Natural killer cell (primary cell): ENCODE measurements at regions not wholly inside any gene's neighbourhood (a gene's known extent, or its start where the extent isn't known, plus 50 kb on each side); places are given as distances from the start of the nearest gene placed in this dataset.

Experiments used
- ATAC-seq, 3 donors: fragments of 150-1000 bp in 2 of 3; fragments of 200-7000 bp in 1 of 3; cut with Tn5 transposase; 1 replicate in 1 of 3; 2 replicates in 2 of 3; pipeline ENCODE4 v1.10.0; 2021; ENCODE audit warnings: mild to moderate bottlenecking in 2 of 3, moderate library complexity in 2 of 3
- DNase-seq, 2 donors: peaks; one replicate each; pipeline versions ENCODE4 v3.0.0 to v3.0.0-alpha.2; 2013 to 2021; ENCODE audit warnings: mixed read lengths in 1 of 2
- H3K27ac ChIP-seq: one replicate; pipeline ENCODE4 v1.5.1; 2013; ENCODE audit warnings: mild to moderate bottlenecking, low read length
- H3K27me3 ChIP-seq: one replicate; pipeline ENCODE4 v1.6.1; 2013; ENCODE audit warnings: low read length; ENCODE audit not compliant: control insufficient read depth, insufficient read depth
- H3K36me3 ChIP-seq: one replicate; pipeline ENCODE4 v1.6.1; 2013; ENCODE audit warnings: low read length; ENCODE audit not compliant: control insufficient read depth, insufficient read depth
- H3K4me1 ChIP-seq: one replicate; pipeline ENCODE4 v1.6.1; 2013; ENCODE audit warnings: low read length; ENCODE audit not compliant: control insufficient read depth, insufficient read depth
- H3K4me3 ChIP-seq: one replicate; pipeline ENCODE4 v1.5.1; 2013; ENCODE audit warnings: low read length
- H3K9me3 ChIP-seq: one replicate; pipeline ENCODE4 v1.6.1; 2013; ENCODE audit warnings: low read length; ENCODE audit not compliant: control insufficient read depth, insufficient read depth
- H3K27ac Mint-ChIP-seq, 2 donors: one replicate each; pipeline ENCODE4 v1.8.0; 2022; ENCODE audit warnings: mild to moderate bottlenecking in 2 of 2, mixed read lengths in 2 of 2, moderate library complexity in 1 of 2
- H3K27me3 Mint-ChIP-seq, 2 donors: one replicate each; pipeline ENCODE4 v1.8.0; 2022; ENCODE audit warnings: low read depth in 2 of 2, mixed read lengths in 2 of 2
- H3K36me3 Mint-ChIP-seq: one replicate; pipeline ENCODE4 v1.8.0; 2022; ENCODE audit warnings: mixed read lengths
- H3K4me1 Mint-ChIP-seq, 2 donors: one replicate each; pipeline ENCODE4 v1.8.0; 2022; ENCODE audit warnings: mixed read lengths in 2 of 2
- H3K4me3 Mint-ChIP-seq: one replicate; pipeline ENCODE4 v1.8.0; 2022; ENCODE audit warnings: mild to moderate bottlenecking, moderate library complexity, mixed read lengths
- H3K9me3 Mint-ChIP-seq, 2 donors: one replicate each; pipeline ENCODE4 v1.8.0; 2022; ENCODE audit warnings: mixed read lengths in 2 of 2
- WGBS: methylation state at CpG from one replicate; pipeline ENCODE4 v1.1.7; 2013; ENCODE audit warnings: missing lambda C conversion rate; ENCODE audit not compliant: insufficient coverage; 5-methylcytosine and 5-hydroxymethylcytosine counted together
- intact Hi-C: fragments of 100-400 bp; cut with micrococcal nuclease; formaldehyde crosslinking; loops from one replicate; pipeline ENCODE4 v1.14.2; 2022
- TF ChIP-seq, protein P1 (sequence below): fragments of 200-600 bp; IDR thresholded peaks from one replicate; pipeline ENCODE4 v1.8.0; 2022; ENCODE audit warnings: antibody characterized with exemption

DNA sequence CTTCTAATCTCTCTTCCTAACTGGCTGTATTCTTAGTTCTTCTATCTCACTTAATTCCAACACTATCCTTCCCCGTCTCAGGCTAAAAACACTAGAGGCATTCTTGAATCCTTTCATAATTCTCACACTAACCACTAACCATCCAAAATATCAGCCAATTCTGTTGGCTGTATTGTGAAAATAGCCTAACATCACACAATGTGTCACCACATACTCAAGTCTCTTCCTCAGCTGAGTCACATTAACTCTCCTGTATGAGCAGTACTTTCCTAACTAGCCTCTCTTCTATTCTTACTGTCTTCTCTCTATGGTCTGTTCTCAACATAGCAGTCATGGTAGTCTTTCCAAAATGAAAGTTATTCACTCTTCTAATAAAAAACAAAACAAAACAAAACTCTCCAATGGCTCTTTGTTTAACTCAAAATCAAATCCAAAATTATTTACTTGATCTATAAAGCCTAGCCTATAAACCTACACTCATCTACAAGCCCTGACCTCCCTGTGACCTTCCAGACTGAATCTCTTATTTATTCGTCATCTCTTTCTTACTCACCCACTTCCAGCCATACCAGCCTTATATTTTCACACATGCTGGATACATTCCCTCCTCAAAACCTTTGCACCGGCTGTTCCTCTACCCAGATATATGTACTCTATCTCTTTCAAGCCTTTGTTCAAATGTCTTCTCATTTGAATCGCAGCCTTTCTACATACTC is 445.9 kb downstream of the TLL1 start:
- H3K4me1 ChIP-seq = no peaks in the 10 kb centered on the region
- no peak overlapping the region for H3K4me3 Mint-ChIP-seq
- peaks cover 20 to 30% of the 10 kb centered on the region in 2 donors for H3K9me3 Mint-ChIP-seq
- H3K27me3 ChIP-seq = no peaks in the 10 kb centered on the region
- no peaks in the 10 kb centered on the region for H3K4me1 Mint-ChIP-seq
- DNase-seq = no peak
- H3K36me3 Mint-ChIP-seq = peaks cover 6% of the 10 kb centered on the region
- no peak overlapping the region for H3K27ac Mint-ChIP-seq
- H3K27me3 Mint-ChIP-seq = no peaks in the 10 kb centered on the region
- no peak overlapping the region for H3K4me3 ChIP-seq
- no peaks in the 10 kb centered on the region for H3K36me3 ChIP-seq
- 86% methylated on average over 4 of the region's 4 CpGs for WGBS
- no peaks in the 10 kb centered on the region for H3K9me3 ChIP-seq
- TF ChIP-seq, protein P1, sequence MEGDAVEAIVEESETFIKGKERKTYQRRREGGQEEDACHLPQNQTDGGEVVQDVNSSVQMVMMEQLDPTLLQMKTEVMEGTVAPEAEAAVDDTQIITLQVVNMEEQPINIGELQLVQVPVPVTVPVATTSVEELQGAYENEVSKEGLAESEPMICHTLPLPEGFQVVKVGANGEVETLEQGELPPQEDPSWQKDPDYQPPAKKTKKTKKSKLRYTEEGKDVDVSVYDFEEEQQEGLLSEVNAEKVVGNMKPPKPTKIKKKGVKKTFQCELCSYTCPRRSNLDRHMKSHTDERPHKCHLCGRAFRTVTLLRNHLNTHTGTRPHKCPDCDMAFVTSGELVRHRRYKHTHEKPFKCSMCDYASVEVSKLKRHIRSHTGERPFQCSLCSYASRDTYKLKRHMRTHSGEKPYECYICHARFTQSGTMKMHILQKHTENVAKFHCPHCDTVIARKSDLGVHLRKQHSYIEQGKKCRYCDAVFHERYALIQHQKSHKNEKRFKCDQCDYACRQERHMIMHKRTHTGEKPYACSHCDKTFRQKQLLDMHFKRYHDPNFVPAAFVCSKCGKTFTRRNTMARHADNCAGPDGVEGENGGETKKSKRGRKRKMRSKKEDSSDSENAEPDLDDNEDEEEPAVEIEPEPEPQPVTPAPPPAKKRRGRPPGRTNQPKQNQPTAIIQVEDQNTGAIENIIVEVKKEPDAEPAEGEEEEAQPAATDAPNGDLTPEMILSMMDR = no peak
- intact Hi-C loops = no loop called here
- H3K27ac ChIP-seq = no peak overlapping the region
- ATAC-seq = no peak

DNA sequence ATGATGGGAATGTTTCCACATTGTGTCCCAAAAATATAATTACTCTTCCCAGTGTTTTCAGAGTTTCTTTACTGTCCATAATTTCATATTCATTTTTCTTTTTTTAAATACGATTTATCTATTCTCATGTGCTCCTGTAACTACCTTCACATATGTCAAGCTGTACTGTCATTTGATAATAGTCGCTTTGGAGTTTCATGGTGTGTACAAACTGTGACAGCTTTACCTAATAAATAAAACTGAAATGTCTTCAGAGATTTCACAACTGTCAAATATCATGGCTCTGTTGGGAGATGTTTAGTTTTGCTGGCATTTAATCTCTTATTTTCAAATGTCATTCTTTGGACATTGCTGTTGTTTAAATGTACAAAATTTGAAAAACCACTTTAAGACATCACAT is 450.2 kb downstream of the TLL1 start:
- Mint-ChIP-seq H3K4me1 (no peaks in the 10 kb centered on the region), H3K4me3 (no peak overlapping the region), H3K27ac (no peak overlapping the region), H3K36me3 (peaks cover 6% of the 10 kb centered on the region), H3K27me3 (no peaks in the 10 kb centered on the region), H3K9me3 (peaks cover 11 to 20% of the 10 kb centered on the region in 2 donors)
- TF ChIP-seq, protein P1 = no peak
- intact Hi-C loops = no loop called here
- DNase-seq (no peak), ATAC-seq (no peak)
- Histone ChIP-seq H3K4me3 (no peak overlapping the region), H3K4me1 (no peaks in the 10 kb centered on the region), H3K27ac (no peak overlapping the region), H3K9me3 (no peaks in the 10 kb centered on the region), H3K36me3 (no peaks in the 10 kb centered on the region), H3K27me3 (no peaks in the 10 kb centered on the region)
- WGBS = no CpG with 5 or more reads among the region's 2 CpGs

DNA sequence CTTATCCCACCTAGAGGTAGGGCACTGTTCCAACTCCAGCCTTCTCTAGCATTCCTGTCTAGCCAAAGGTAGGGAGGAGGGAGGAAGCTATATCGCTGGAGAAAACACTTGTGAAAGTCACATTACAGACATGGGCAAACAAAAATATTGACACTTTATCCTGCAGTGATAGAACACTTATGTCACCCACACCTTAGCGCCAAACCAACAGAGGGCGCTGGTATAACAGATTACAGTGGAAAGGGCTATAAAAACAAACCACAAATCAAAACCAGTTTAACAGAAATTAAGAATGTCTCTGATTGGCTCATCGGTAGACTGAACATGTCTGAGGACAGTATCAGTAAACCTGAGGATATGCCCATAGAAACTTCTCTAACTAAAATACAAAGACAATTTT is 451.3 kb downstream of the TLL1 start:
- H3K4me1 Mint-ChIP-seq = no peaks in the 10 kb centered on the region
- peaks cover 10 to 13% of the 10 kb centered on the region in 2 donors for H3K9me3 Mint-ChIP-seq

More for the DNA sequence above, 451.3 kb downstream of the TLL1 start:
- Mint-ChIP-seq H3K4me3 (no peak overlapping the region), H3K27me3 (no peaks in the 10 kb centered on the region), H3K36me3 (peaks cover 6% of the 10 kb centered on the region), H3K27ac (no peak overlapping the region)
- H3K27me3 ChIP-seq = no peaks in the 10 kb centered on the region
- TF ChIP-seq, protein P1 = no peak
- no peaks in the 10 kb centered on the region for H3K36me3 ChIP-seq
- WGBS = 94% methylated on average over 3 of the region's 4 CpGs
- H3K27ac ChIP-seq = no peak overlapping the region
- DNase-seq (no peak), ATAC-seq (no peak)
- no peaks in the 10 kb centered on the region for H3K4me1 ChIP-seq
- no peak overlapping the region for H3K4me3 ChIP-seq
- intact Hi-C loops = no loop called here
- no peaks in the 10 kb centered on the region for H3K9me3 ChIP-seq
